ENCODE measurements at regions not wholly inside any gene's neighbourhood (a gene's known extent, or its start where the extent isn't known, plus 50 kb on each side); places are given as distances from the start of the nearest gene placed in this dataset.
"Not testable (repeated sequence)": the region's sequence is repeated elsewhere in the genome, so short reads cannot be mapped to it uniquely, and the experiment has no call there.

- no peak for DNase-seq (ENCODE audit: low spot score)
Observed at GRCh38 chr1:19591482-19592091, 52.5 kb upstream of the NBL1 start.

- DNase-seq (ENCODE audit: low spot score) = no peak
Observed at GRCh38 chr1:19585507-19585906, 58.6 kb upstream of the NBL1 start.

GRCh38 chr1:19582318-19582717, 61.8 kb upstream of the NBL1 start:
- DNase-seq (ENCODE audit: low spot score) = no peak

- no peak for DNase-seq (ENCODE audit: low spot score)
Observed at GRCh38 chr1:19581381-19581780, 62.7 kb upstream of the NBL1 start.

GRCh38 chr1:19577561-19577960, 66.5 kb upstream of the NBL1 start:
- DNase-seq (ENCODE audit: low spot score) = no peak

GRCh38 chr1:19577036-19577435, 67.1 kb upstream of the NBL1 start:
- no peak for DNase-seq (ENCODE audit: low spot score)

GRCh38 chr1:19569786-19570185, 74.3 kb upstream of the NBL1 start:
- DNase-seq (ENCODE audit: low spot score) = no peak

- DNase-seq (ENCODE audit: low spot score) = no peak
Observed at GRCh38 chr1:19567041-19567440, 77.1 kb upstream of the NBL1 start.

GRCh38 chr1:19564366-19564765, 79.0 kb upstream of the CAPZB start:
- DNase-seq (ENCODE audit: low spot score) = no peak

GRCh38 chr1:19563324-19564097, 78.2 kb upstream of the CAPZB start:
- DNase-seq (ENCODE audit: low spot score) = peak; percentile 90

- DNase-seq (ENCODE audit: low spot score) = no peak
Observed at GRCh38 chr1:19562847-19563246, 77.5 kb upstream of the CAPZB start.

GRCh38 chr1:19560480-19560879, 75.1 kb upstream of the CAPZB start:
- DNase-seq (ENCODE audit: low spot score) = no peak

- DNase-seq (ENCODE audit: low spot score) = no peak
Observed at GRCh38 chr1:19559641-19560040, 74.3 kb upstream of the CAPZB start.

GRCh38 chr1:19557609-19558051, 72.3 kb upstream of the CAPZB start:
- no peak for DNase-seq (ENCODE audit: low spot score)

GRCh38 chr1:19554090-19554489, 68.8 kb upstream of the CAPZB start:
- no peak for DNase-seq (ENCODE audit: low spot score)

GRCh38 chr1:19552291-19553010, 67.1 kb upstream of the CAPZB start:
- DNase-seq (ENCODE audit: low spot score) = no peak

GRCh38 chr1:19551837-19552236, 66.5 kb upstream of the CAPZB start:
- not testable (repeated sequence) for DNase-seq (ENCODE audit: low spot score)

GRCh38 chr1:19550437-19550836, 65.1 kb upstream of the CAPZB start:
- DNase-seq (ENCODE audit: low spot score) = not testable (repeated sequence)

GRCh38 chr1:19547814-19548213, 62.5 kb upstream of the CAPZB start:
- no peak for DNase-seq (ENCODE audit: low spot score)

- DNase-seq (ENCODE audit: low spot score) = no peak
Observed at GRCh38 chr1:19536519-19536918, 51.2 kb upstream of the CAPZB start.

GRCh38 chr1:19535214-19535613, 49.9 kb upstream of the CAPZB start:
- DNase-seq (ENCODE audit: low spot score) = no peak

Data from mesenteric fat pad (tissue), 1 donor.